ENCODE measurements at regions not wholly inside any gene's neighbourhood (a gene's known extent, or its start where the extent isn't known, plus 50 kb on each side); places are given as distances from the start of the nearest gene placed in this dataset.
A peak's percentile ranks its signal among the peaks of the same experiment; 100 is the strongest.

DNA sequence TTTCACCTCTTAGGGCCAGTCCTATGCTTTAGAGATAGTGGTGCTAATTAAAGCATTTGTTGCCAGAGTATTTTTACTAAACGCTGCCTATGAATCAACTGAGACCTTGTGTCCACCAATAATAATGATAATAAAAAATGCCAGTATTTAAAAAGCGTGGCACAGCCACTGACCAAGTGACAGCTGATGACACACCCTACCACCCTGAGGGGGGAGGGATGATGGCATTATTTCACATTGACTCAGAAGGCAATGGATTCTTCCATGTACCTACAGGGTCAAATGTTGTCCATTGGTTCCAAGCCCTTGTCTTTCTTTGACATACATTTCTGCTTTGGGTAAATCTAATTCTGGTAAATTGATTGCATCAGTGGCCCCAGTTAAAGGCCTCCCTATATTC, 384.4 kb downstream of the DLEU7 start:
- H2BK15ac ChIP-seq (ENCODE audit: low read depth, low read length) = no peak overlapping the region; the same call in 2 of the 3 replicates
- H2AK9ac ChIP-seq (replicated peaks; ENCODE audit: low read depth, low read length, poor library complexity) = no peak overlapping the region
- H2BK120ac ChIP-seq (ENCODE audit: low read depth, low read length) = peak overlapping the region; percentile 51; the same call in 1 of the 2 replicates
- WGBS, 2 experiments (ENCODE audit: extremely low coverage in 2 of 2, insufficient read length in 1 of 2) = no CpG with 5 or more reads among the region's 2 CpGs
- BruUV-seq (replicated peaks) = no TSS peak
- 0 out of 2 replicates have a peak overlapping the region, but pooled peaks have one; percentile 18 for H2AK5ac ChIP-seq (ENCODE audit: low read depth, low read length)
- H3K18ac ChIP-seq (ENCODE audit: low read depth, low read length) = no peak overlapping the region; the same call in 1 of the 2 replicates
- dilution Hi-C loops (cut with HindIII; ENCODE audit: low sequenced_read_pairs, unreplicated experiment) = no loop called here
- ATAC-seq (ENCODE audit: low read depth) (no peak), DNase-seq (no peak)
- H3K23ac ChIP-seq (ENCODE audit: low read depth, low read length) = no peak overlapping the region
- H3K9me3 ChIP-seq (ENCODE audit: control insufficient read depth, insufficient read depth, low read length) = no peaks in the 10 kb centered on the region
- intact Hi-C loops (cut with micrococcal nuclease) = no loop called here
- no peak overlapping the region for H3K56ac ChIP-seq (ENCODE audit: extremely low read depth, insufficient read depth, low read length)
- H4K8ac ChIP-seq (ENCODE audit: low read depth in 2 of 2, low read length in 2 of 2) = no peak overlapping the region
- no peak overlapping the region; the same call in 1 of the 2 replicates for H4K5ac ChIP-seq (ENCODE audit: low read depth, low read length)
- POLR2A ChIA-PET (ENCODE audit: unreplicated experiment) = no interaction called here
- H4K20me1 ChIP-seq (ENCODE audit: insufficient read depth, low read length) = no peaks in the 10 kb centered on the region
- H2BK5ac ChIP-seq (ENCODE audit: low read depth, low read length, poor library complexity, severe bottlenecking) = no peak overlapping the region
- in situ Hi-C loops (cut with MboI; ENCODE audit: low sequenced_read_pairs) = no loop called here
- TF ChIP-seq POLR2A (IDR thresholded peaks at IDR 0.05; ENCODE audit: low read depth, low read length) (no peak), MAZ (IDR thresholded peaks at IDR 0.05; ENCODE audit: borderline replicate concordance, low read depth, low read length) (no peak), MXI1 (IDR thresholded peaks at IDR 0.05; ENCODE audit: borderline replicate concordance, low read depth, low read length) (no peak), RCOR1 (IDR thresholded peaks at IDR 0.05; ENCODE audit: insufficient replicate concordance, low read length) (no peak), CHD1 (IDR thresholded peaks at IDR 0.05; ENCODE audit: low read depth, low read length) (no peak), RFX5 (IDR thresholded peaks at IDR 0.05; ENCODE audit: low read depth, low read length) (no peak), CEBPB (IDR thresholded peaks at IDR 0.05; ENCODE audit: low read depth, low read length) (no peak), BHLHE40 (IDR thresholded peaks at IDR 0.05; ENCODE audit: low read depth, low read length) (no peak), FOS (IDR thresholded peaks at IDR 0.05; ENCODE audit: low read depth, low read length) (no peak), MAFK (IDR thresholded peaks at IDR 0.05; ENCODE audit: low read depth, low read length) (no peak), RAD21 (IDR thresholded peaks at IDR 0.05; ENCODE audit: low read length) (no peak), SMC3 (IDR thresholded peaks at IDR 0.05; ENCODE audit: low read depth, low read length) (no peak), NFE2L2 (IDR thresholded peaks at IDR 0.05; ENCODE audit: low read depth, low read length) (no peak)
- TF ChIP-seq, protein P1, sequence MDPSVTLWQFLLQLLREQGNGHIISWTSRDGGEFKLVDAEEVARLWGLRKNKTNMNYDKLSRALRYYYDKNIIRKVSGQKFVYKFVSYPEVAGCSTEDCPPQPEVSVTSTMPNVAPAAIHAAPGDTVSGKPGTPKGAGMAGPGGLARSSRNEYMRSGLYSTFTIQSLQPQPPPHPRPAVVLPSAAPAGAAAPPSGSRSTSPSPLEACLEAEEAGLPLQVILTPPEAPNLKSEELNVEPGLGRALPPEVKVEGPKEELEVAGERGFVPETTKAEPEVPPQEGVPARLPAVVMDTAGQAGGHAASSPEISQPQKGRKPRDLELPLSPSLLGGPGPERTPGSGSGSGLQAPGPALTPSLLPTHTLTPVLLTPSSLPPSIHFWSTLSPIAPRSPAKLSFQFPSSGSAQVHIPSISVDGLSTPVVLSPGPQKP (IDR thresholded peaks at IDR 0.05; ENCODE audit: borderline replicate concordance, low read depth, low read length) = no peak
- TF ChIP-seq, protein P2, sequence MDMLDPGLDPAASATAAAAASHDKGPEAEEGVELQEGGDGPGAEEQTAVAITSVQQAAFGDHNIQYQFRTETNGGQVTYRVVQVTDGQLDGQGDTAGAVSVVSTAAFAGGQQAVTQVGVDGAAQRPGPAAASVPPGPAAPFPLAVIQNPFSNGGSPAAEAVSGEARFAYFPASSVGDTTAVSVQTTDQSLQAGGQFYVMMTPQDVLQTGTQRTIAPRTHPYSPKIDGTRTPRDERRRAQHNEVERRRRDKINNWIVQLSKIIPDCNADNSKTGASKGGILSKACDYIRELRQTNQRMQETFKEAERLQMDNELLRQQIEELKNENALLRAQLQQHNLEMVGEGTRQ (IDR thresholded peaks at IDR 0.05; ENCODE audit: low read depth, low read length) = no peak
- TF ChIP-seq, protein P3, sequence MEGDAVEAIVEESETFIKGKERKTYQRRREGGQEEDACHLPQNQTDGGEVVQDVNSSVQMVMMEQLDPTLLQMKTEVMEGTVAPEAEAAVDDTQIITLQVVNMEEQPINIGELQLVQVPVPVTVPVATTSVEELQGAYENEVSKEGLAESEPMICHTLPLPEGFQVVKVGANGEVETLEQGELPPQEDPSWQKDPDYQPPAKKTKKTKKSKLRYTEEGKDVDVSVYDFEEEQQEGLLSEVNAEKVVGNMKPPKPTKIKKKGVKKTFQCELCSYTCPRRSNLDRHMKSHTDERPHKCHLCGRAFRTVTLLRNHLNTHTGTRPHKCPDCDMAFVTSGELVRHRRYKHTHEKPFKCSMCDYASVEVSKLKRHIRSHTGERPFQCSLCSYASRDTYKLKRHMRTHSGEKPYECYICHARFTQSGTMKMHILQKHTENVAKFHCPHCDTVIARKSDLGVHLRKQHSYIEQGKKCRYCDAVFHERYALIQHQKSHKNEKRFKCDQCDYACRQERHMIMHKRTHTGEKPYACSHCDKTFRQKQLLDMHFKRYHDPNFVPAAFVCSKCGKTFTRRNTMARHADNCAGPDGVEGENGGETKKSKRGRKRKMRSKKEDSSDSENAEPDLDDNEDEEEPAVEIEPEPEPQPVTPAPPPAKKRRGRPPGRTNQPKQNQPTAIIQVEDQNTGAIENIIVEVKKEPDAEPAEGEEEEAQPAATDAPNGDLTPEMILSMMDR (conservative IDR thresholded peaks at IDR 0.05; ENCODE audit: low read depth, low read length) = no peak
- H3K9me1 ChIP-seq (ENCODE audit: insufficient read depth, low read length) = no peaks in the 10 kb centered on the region
- peaks cover 2% of the 10 kb centered on the region; the same call in 1 of the 2 replicates for H3K4me1 ChIP-seq (ENCODE audit: control insufficient read depth, insufficient read depth, low read length)
- no peak overlapping the region for H3K4me3 ChIP-seq (ENCODE audit: insufficient read depth, low read depth, low read length)
- H3K14ac ChIP-seq (replicated peaks; ENCODE audit: low read depth, low read length) = no peak overlapping the region
- no peak overlapping the region for H2AFZ ChIP-seq (replicated peaks; ENCODE audit: low read length, poor library complexity)
- no peaks in the 10 kb centered on the region for H3K27me3 ChIP-seq (ENCODE audit: control insufficient read depth, insufficient read depth, low read length)
- H4K91ac ChIP-seq (ENCODE audit: insufficient read depth, low read depth, low read length) = no peak overlapping the region; the same call in 1 of the 2 replicates
- CTCF ChIA-PET = no interaction called here
- no peaks in the 10 kb centered on the region for H3K79me1 ChIP-seq (ENCODE audit: low read depth in 1 of 2, low read length in 2 of 2)
- H3K36me3 ChIP-seq (ENCODE audit: control insufficient read depth, insufficient read depth, low read length) = no peaks in the 10 kb centered on the region
- H3K27ac ChIP-seq (ENCODE audit: insufficient read depth, low read length) = no peak overlapping the region
- no peak overlapping the region for H3K4me2 ChIP-seq (ENCODE audit: low read depth, low read length)
- no peak overlapping the region for H3K4ac ChIP-seq (ENCODE audit: low read depth, low read length)
- no peak overlapping the region for H3K9ac ChIP-seq (ENCODE audit: low read depth, low read length)
- no peak overlapping the region for H2BK20ac ChIP-seq (ENCODE audit: low read depth, low read length)
